Astrocyte (in vitro differentiated cells and primary cell): ENCODE measurements at regions not wholly inside any gene's neighbourhood (a gene's known extent, or its start where the extent isn't known, plus 50 kb on each side); places are given as distances from the start of the nearest gene placed in this dataset.

Experiments used
- DNase-seq: peaks from one replicate; pipeline ENCODE4 v3.0.0-alpha.2; 2010; ENCODE audit warnings: low read depth
- FAIRE-seq: peaks from 2 replicates; lab custom pipeline; 2011; peaks lifted over from hg19 to GRCh38; lab: Jason Lieb, UNC
- H2AFZ ChIP-seq: 2 replicates; pipeline ENCODE4 v1.6.0; 2012; ENCODE audit warnings: low read depth, low read length, inconsistent platforms
- H3K27ac ChIP-seq: 2 replicates; pipeline ENCODE4 v1.5.1; 2011; ENCODE audit warnings: low read depth, low read length, inconsistent platforms
- H3K27me3 ChIP-seq: 2 replicates; pipeline ENCODE4 v1.6.0; 2011; ENCODE audit warnings: low read length, inconsistent platforms; ENCODE audit not compliant: insufficient read depth
- H3K36me3 ChIP-seq: 2 replicates; pipeline ENCODE4 v1.5.1; 2011; ENCODE audit warnings: low read length, inconsistent platforms; ENCODE audit not compliant: insufficient read depth
- H3K4me1 ChIP-seq: 2 replicates; pipeline ENCODE4 v1.5.1; 2011; ENCODE audit warnings: low read length, inconsistent platforms; ENCODE audit not compliant: insufficient read depth
- H3K4me2 ChIP-seq: 2 replicates; pipeline ENCODE4 v1.6.0; 2012; ENCODE audit warnings: low read length, inconsistent platforms
- H3K4me3 ChIP-seq: 2 replicates; pipeline ENCODE4 v1.5.1; 2011; ENCODE audit warnings: low read depth, mild to moderate bottlenecking, low read length, inconsistent platforms; ENCODE audit not compliant: insufficient read depth
- H3K79me2 ChIP-seq: 2 replicates; pipeline ENCODE4 v1.6.0; 2012; ENCODE audit warnings: mild to moderate bottlenecking, low read length, inconsistent platforms; ENCODE audit not compliant: insufficient read depth
- H3K9ac ChIP-seq: 2 replicates; pipeline ENCODE4 v1.6.0; 2012; ENCODE audit warnings: mild to moderate bottlenecking, low read length, inconsistent platforms
- H3K9me3 ChIP-seq: 2 replicates; pipeline ENCODE4 v1.5.1; 2012; ENCODE audit warnings: low read depth, mild to moderate bottlenecking, low read length, inconsistent platforms; ENCODE audit not compliant: insufficient read depth
- H4K20me1 ChIP-seq: 2 replicates; pipeline ENCODE4 v1.6.0; 2012; ENCODE audit warnings: low read length, inconsistent platforms; ENCODE audit not compliant: insufficient read depth
- H3K27ac Mint-ChIP-seq: one replicate; pipeline ENCODE4 v1.8.0; 2021; ENCODE audit warnings: mild to moderate bottlenecking, mixed read lengths; ENCODE audit not compliant: unreplicated experiment
- H3K27me3 Mint-ChIP-seq: one replicate; pipeline ENCODE4 v1.8.0; 2021; ENCODE audit warnings: low read depth, mixed read lengths; ENCODE audit not compliant: unreplicated experiment
- H3K36me3 Mint-ChIP-seq: one replicate; pipeline ENCODE4 v1.8.0; 2021; ENCODE audit warnings: low read depth, mixed read lengths; ENCODE audit not compliant: unreplicated experiment
- H3K4me1 Mint-ChIP-seq: one replicate; pipeline ENCODE4 v1.8.0; 2021; ENCODE audit warnings: low read depth, mixed read lengths; ENCODE audit not compliant: unreplicated experiment
- H3K4me3 Mint-ChIP-seq: one replicate; pipeline ENCODE4 v1.8.0; 2021; ENCODE audit warnings: mild to moderate bottlenecking, moderate library complexity, mixed read lengths; ENCODE audit not compliant: unreplicated experiment
- H3K9me3 Mint-ChIP-seq: one replicate; pipeline ENCODE4 v1.8.0; 2021; ENCODE audit warnings: mild to moderate bottlenecking, mixed read lengths; ENCODE audit not compliant: unreplicated experiment
- EZH2 ChIP-seq: IDR thresholded peaks from 2 replicates; pipeline ENCODE4 v1.6.1; 2012; ENCODE audit warnings: mild to moderate bottlenecking, low read length, inconsistent platforms; ENCODE audit not compliant: insufficient read depth
- TF ChIP-seq, protein P1 (sequence below): IDR thresholded peaks from 2 replicates; pipeline ENCODE4 v1.5.1; 2011; ENCODE audit warnings: low read depth, mild to moderate bottlenecking, inconsistent platforms, low read length, moderate library complexity; ENCODE audit not compliant: insufficient read depth

DNA sequence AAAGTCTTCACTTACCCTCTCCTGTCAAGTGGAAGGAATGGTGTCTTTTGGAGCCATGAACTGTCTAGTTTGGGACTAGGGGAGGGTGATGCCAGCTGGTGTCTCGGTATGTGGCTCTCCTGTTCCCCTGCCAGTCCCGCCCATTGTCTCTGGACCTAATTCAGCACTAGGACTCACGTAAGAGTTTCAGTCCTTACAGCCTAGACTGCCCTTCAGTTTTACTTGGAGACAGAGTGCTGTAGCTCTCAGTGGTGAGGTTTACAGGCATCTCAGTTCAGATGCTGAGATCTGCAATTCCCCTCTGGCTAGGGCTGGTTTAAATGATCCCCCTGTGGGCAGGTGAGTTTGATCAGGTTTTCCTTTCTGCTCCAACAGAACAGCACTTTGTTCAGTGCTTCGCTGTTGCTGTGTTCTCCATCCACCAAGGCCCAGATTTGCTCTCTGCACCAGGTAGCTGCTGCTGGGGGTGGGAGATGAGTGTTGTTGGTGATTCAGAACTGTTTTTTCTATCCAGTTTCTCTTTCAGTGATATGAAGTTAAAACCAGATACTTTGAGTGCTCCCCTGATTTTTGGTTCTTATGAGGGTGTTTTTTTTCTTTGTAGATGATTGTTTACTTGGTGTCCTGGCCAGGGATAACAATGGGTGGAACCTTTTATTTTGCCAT, 198.3 kb upstream of the RNPC3 start:
- Mint-ChIP-seq H3K27ac (no peak overlapping the region), H3K27me3 (no peaks in the 10 kb centered on the region), H3K4me3 (no peak overlapping the region), H3K36me3 (no peaks in the 10 kb centered on the region), H3K4me1 (no peaks in the 10 kb centered on the region), H3K9me3 (peaks cover 7% of the 10 kb centered on the region)
- Histone ChIP-seq H2AFZ (no peak overlapping the region), H3K4me1 (no peaks in the 10 kb centered on the region), H3K9me3 (no peaks in the 10 kb centered on the region), H3K36me3 (no peaks in the 10 kb centered on the region), H3K9ac (no peak overlapping the region), H3K4me3 (no peak overlapping the region), H3K79me2 (no peaks in the 10 kb centered on the region), H3K4me2 (no peak overlapping the region), H3K27ac (no peak overlapping the region), H3K27me3 (no peaks in the 10 kb centered on the region), H4K20me1 (no peaks in the 10 kb centered on the region)
- no peak for TF ChIP-seq EZH2
- TF ChIP-seq, protein P1, sequence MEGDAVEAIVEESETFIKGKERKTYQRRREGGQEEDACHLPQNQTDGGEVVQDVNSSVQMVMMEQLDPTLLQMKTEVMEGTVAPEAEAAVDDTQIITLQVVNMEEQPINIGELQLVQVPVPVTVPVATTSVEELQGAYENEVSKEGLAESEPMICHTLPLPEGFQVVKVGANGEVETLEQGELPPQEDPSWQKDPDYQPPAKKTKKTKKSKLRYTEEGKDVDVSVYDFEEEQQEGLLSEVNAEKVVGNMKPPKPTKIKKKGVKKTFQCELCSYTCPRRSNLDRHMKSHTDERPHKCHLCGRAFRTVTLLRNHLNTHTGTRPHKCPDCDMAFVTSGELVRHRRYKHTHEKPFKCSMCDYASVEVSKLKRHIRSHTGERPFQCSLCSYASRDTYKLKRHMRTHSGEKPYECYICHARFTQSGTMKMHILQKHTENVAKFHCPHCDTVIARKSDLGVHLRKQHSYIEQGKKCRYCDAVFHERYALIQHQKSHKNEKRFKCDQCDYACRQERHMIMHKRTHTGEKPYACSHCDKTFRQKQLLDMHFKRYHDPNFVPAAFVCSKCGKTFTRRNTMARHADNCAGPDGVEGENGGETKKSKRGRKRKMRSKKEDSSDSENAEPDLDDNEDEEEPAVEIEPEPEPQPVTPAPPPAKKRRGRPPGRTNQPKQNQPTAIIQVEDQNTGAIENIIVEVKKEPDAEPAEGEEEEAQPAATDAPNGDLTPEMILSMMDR: no peak
- FAIRE-seq: no peak
- DNase-seq: no peak

DNA sequence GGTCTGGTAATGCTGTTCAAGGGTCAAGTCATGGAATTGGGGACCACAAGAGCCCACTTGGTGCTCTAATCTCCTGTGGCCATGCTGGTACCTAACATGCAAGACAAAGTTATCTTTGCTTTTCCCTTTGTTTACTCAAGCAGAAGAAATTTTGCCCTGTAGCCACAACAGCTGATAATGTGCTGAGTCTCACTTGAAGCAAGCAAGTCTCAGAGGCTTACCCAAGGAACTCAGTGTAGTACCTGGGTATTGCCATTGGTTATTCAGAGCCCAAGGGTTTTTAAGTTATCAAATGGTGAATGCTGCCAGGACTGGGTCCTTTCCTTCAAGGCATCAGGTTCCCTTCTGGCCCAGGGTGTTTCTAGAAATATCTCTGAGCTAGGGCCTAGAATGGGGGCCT, 198.9 kb upstream of the RNPC3 start:
- Histone ChIP-seq H3K9ac (no peak overlapping the region), H3K4me3 (no peak overlapping the region), H3K27ac (no peak overlapping the region), H3K9me3 (no peaks in the 10 kb centered on the region), H3K27me3 (no peaks in the 10 kb centered on the region), H4K20me1 (no peaks in the 10 kb centered on the region), H2AFZ (no peak overlapping the region), H3K79me2 (no peaks in the 10 kb centered on the region), H3K4me1 (no peaks in the 10 kb centered on the region), H3K36me3 (no peaks in the 10 kb centered on the region), H3K4me2 (no peak overlapping the region)
- no peak for FAIRE-seq
- Mint-ChIP-seq H3K27ac (no peak overlapping the region), H3K4me3 (no peak overlapping the region), H3K36me3 (no peaks in the 10 kb centered on the region), H3K9me3 (peaks cover 7% of the 10 kb centered on the region), H3K4me1 (no peaks in the 10 kb centered on the region), H3K27me3 (no peaks in the 10 kb centered on the region)
- no peak for TF ChIP-seq EZH2
- TF ChIP-seq, protein P1: no peak
- DNase-seq: peak; percentile 18

DNA sequence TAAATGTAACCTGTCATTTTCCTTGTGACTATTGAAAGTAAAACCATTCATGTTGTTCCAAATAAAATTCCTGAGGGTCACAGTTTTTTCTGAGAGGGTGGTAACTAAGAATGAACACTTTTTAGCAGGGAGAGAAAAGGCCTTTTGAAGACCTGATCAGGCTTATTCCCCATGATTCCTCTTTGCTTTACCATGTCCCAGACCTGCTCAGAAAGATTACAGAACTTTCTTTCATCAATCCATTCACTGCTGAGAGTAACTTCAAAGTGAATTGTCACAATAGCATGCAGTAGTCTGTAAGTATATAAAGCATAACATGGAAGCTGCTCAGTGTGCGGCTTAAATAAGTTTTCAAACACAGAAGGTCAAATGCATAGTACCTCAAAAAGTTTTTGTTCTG, 201.5 kb upstream of the COL11A1 start:
- no peak overlapping the region for H3K9ac ChIP-seq
- TF ChIP-seq, protein P1: no peak
- no peak for TF ChIP-seq EZH2
- no peak overlapping the region for H3K4me3 ChIP-seq
- FAIRE-seq: no peak
- H3K9me3 ChIP-seq: no peaks in the 10 kb centered on the region
- peaks cover 4% of the 10 kb centered on the region for H3K4me1 Mint-ChIP-seq
- no peak overlapping the region for H3K27ac ChIP-seq
- H2AFZ ChIP-seq: peak overlapping the region; percentile 42
- no peaks in the 10 kb centered on the region for H3K36me3 ChIP-seq
- H4K20me1 ChIP-seq: no peaks in the 10 kb centered on the region
- H3K9me3 Mint-ChIP-seq: peaks cover 3% of the 10 kb centered on the region
- DNase-seq: no peak
- no peaks in the 10 kb centered on the region for H3K36me3 Mint-ChIP-seq
- H3K27me3 Mint-ChIP-seq: no peaks in the 10 kb centered on the region
- H3K4me1 ChIP-seq: no peaks in the 10 kb centered on the region
- no peak overlapping the region for H3K4me2 ChIP-seq
- no peak overlapping the region for H3K4me3 Mint-ChIP-seq
- no peak overlapping the region for H3K27ac Mint-ChIP-seq
- H3K27me3 ChIP-seq: no peaks in the 10 kb centered on the region
- H3K79me2 ChIP-seq: no peaks in the 10 kb centered on the region
